HCT116 (cell line): ENCODE measurements at regions not wholly inside any gene's neighbourhood (a gene's known extent, or its start where the extent isn't known, plus 50 kb on each side); places are given as distances from the start of the nearest gene placed in this dataset.

Experiments used
- ATAC-seq: fragments of 200-7000 bp; cut with Tn5 transposase; 2 replicates; pipeline ENCODE4 v1.9.1; 2020; ENCODE audit warnings: mild to moderate bottlenecking, moderate library complexity
- BruUV-seq: library from RNA; stranded (reverse); fragments of 400-500 nt; replicated peaks from 2 replicates; lab custom pipeline; 2021; lab: Mats Ljungman, UMichigan
- CTCF ChIA-PET: fragments of 300-600 bp; sonication (Branson Sonifier 250); formaldehyde crosslinking; loops from one replicate; lab custom pipeline; 2021; ENCODE audit warnings: antibody characterized with exemption; lab: Charles Lee
- POLR2A ChIA-PET: fragments of 300-600, 350-600 bp; sonication (Branson Sonifier 250); formaldehyde crosslinking; loops from one replicate; lab custom pipeline; 2021; ENCODE audit warnings: antibody characterized with exemption; lab: Charles Lee
- RAD21 ChIA-PET, 2 experiments: fragments of 300-600 bp; sonication (Branson Sonifier 250); formaldehyde crosslinking; loops; one replicate each; lab custom pipeline; 2023; ENCODE audit warnings: low total read pairs in 2 of 2; ENCODE audit not compliant: uncharacterized antibody in 2 of 2, unreplicated experiment in 2 of 2, low non-redundant PET in 1 of 2; lab: Charles Lee
- DNase-seq: peaks from one replicate; pipeline ENCODE4 v3.0.0-alpha.2; 2010; ENCODE audit warnings: low read depth, low spot score
- H2AFZ ChIP-seq: fragments of 200-600 bp; shearing (Covaris generic), sonication (generic); 2 replicates; pipeline ENCODE4 v1.6.1; 2017; ENCODE audit warnings: low read depth, mixed run types, mixed read lengths, antibody characterized with exemption, low read length; ENCODE audit not compliant: poor library complexity, severe bottlenecking
- H3K27ac ChIP-seq: 2 replicates; pipeline ENCODE4 v1.5.1; 2012; ENCODE audit warnings: low read depth, low read length
- H3K27me3 ChIP-seq: fragments of 200-600 bp; sonication (generic); 2 replicates; pipeline ENCODE4 v1.6.1; 2016; ENCODE audit warnings: mixed run types, low read length, mixed read lengths; ENCODE audit not compliant: insufficient read depth
- H3K36me3 ChIP-seq, 2 experiments: fragments of 200-500 bp in 1 of 2; fragments of 200-600 bp in 1 of 2; sonication (Bioruptor generic) in 1 of 2; sonication (generic) in 1 of 2; 2 replicates each; pipeline versions ENCODE4 v1.5.1 to v1.6.1; 2014 to 2016; ENCODE audit warnings: low read length in 2 of 2, inconsistent platforms in 1 of 2, mixed read lengths in 1 of 2, mixed run types in 1 of 2; ENCODE audit not compliant: insufficient read depth in 2 of 2, control insufficient read depth in 1 of 2
- H3K4me1 ChIP-seq, 2 experiments: fragments of 200-600 bp in 1 of 2; sonication (generic) in 1 of 2; 2 replicates each; pipeline versions ENCODE4 v1.5.1 to v1.6.1; 2012 to 2017; ENCODE audit warnings: low read length in 2 of 2, inconsistent platforms in 1 of 2, mild to moderate bottlenecking in 1 of 2, mixed read lengths in 1 of 2, mixed run types in 1 of 2, moderate library complexity in 1 of 2; ENCODE audit not compliant: insufficient read depth in 2 of 2, control insufficient read depth in 1 of 2
- H3K4me2 ChIP-seq: fragments of 200-600 bp; sonication (generic); 2 replicates; pipeline ENCODE4 v1.6.1; 2017; ENCODE audit warnings: mixed run types, low read length, mixed read lengths
- H3K4me3 ChIP-seq, 2 experiments: fragments of 200-600 bp in 1 of 2; sonication (generic) in 1 of 2; replicated peaks in 1 of 2; 2 replicates each; pipeline ENCODE4 v1.5.1; 2011 to 2016; ENCODE audit warnings: low read length in 2 of 2, control low read depth in 1 of 2, low read depth in 1 of 2, mild to moderate bottlenecking in 1 of 2, mixed read lengths in 1 of 2, mixed run types in 1 of 2
- H3K79me2 ChIP-seq: fragments of 200-600 bp; sonication (generic); 2 replicates; pipeline ENCODE4 v1.6.1; 2017; ENCODE audit warnings: mild to moderate bottlenecking, mixed run types, low read length, moderate library complexity, mixed read lengths; ENCODE audit not compliant: insufficient read depth
- H3K9ac ChIP-seq: fragments of 200-600 bp; sonication (generic); 2 replicates; pipeline ENCODE4 v1.6.1; 2016; ENCODE audit warnings: low read length, mixed read lengths
- H3K9me2 ChIP-seq: fragments of 200-600 bp; sonication (generic), shearing (Covaris generic); 2 replicates; pipeline ENCODE4 v1.6.1; 2017; ENCODE audit warnings: mixed run types, mild to moderate bottlenecking, moderate library complexity; ENCODE audit not compliant: insufficient read depth
- H3K9me3 ChIP-seq, 2 experiments: fragments of 200-500 bp in 1 of 2; fragments of 200-600 bp in 1 of 2; sonication (Bioruptor generic) in 1 of 2; sonication (generic) in 1 of 2; 2 replicates each; pipeline ENCODE4 v1.6.1; 2014 to 2017; ENCODE audit warnings: low read length in 2 of 2, mixed read lengths in 2 of 2, inconsistent platforms in 1 of 2, low read depth in 1 of 2, mild to moderate bottlenecking in 1 of 2, mixed run types in 1 of 2, moderate library complexity in 1 of 2; ENCODE audit not compliant: control insufficient read depth in 1 of 2, insufficient read depth in 1 of 2
- H4K20me1 ChIP-seq: fragments of 200-600 bp; sonication (generic), shearing (Covaris generic); 2 replicates; pipeline ENCODE4 v1.6.1; 2017; ENCODE audit warnings: mixed run types, mild to moderate bottlenecking, moderate library complexity; ENCODE audit not compliant: insufficient read depth
- ELF1 ChIP-seq: IDR thresholded peaks from 2 replicates; pipeline ENCODE4 v1.6.1; 2012; ENCODE audit warnings: low read depth, borderline replicate concordance
- EZH2 ChIP-seq: fragments of 200-600 bp; sonication (generic); IDR thresholded peaks from 2 replicates; pipeline ENCODE4 v1.6.1; 2017; ENCODE audit warnings: antibody characterized with exemption, mixed run types
- FOSL1 ChIP-seq: IDR thresholded peaks from 2 replicates; pipeline ENCODE4 v1.6.1; 2012; ENCODE audit warnings: low read depth
- JUND ChIP-seq: IDR thresholded peaks from 2 replicates; pipeline ENCODE4 v1.6.1; 2012
- MAX ChIP-seq: IDR thresholded peaks from 2 replicates; pipeline ENCODE4 v1.6.1; 2012
- SRF ChIP-seq: IDR thresholded peaks from 2 replicates; pipeline ENCODE4 v1.6.1; 2012; ENCODE audit warnings: low read depth
- YY1 ChIP-seq: IDR thresholded peaks from 2 replicates; pipeline ENCODE4 v1.6.1; 2011; ENCODE audit warnings: low read length, low read depth, moderate library complexity, mild to moderate bottlenecking; ENCODE audit not compliant: insufficient replicate concordance; ENCODE audit errors: extremely low read depth
- ZNF274 ChIP-seq: fragments of 200-500 bp; sonication (Bioruptor generic); IDR thresholded peaks from 2 replicates; pipeline ENCODE4 v1.6.1; 2014; ENCODE audit warnings: mild to moderate bottlenecking, low read depth, low read length, inconsistent platforms
- intact Hi-C: fragments of 100-400 bp; cut with micrococcal nuclease; formaldehyde crosslinking; loops from 2 replicates; pipeline ENCODE4 v1.10.0; 2022
- TF ChIP-seq, protein P1 (sequence below): IDR thresholded peaks from 2 replicates; pipeline ENCODE4 v1.6.1; 2012; ENCODE audit warnings: low read depth
- TF ChIP-seq, protein P2 (sequence below): IDR thresholded peaks from 2 replicates; pipeline ENCODE4 v1.6.1; 2012

DNA sequence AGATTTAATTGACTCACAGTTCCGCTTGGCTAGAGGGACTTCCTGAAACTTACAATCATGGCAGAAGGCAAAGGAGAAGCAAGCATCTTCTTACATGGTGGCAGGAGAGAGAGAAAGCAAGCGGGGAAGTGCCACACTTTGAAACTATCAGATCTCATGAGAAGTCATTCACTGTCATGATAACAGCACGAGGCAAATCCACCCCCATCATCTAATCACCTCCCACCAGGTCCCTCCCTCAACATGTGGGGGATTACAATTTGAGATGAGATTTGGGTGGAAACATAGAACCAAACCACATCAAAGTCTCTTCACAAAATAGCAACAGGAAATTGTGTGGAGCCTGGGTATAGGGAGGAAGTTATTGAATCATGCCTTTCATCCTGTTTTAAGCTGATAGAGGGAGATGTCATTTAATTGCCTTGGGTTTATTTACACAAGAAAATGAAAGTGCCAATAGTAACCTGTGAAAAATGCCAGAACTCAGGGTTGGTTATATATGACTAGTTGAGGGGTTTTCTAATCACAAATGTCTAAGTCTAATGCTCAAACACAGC, 624.8 kb upstream of the LMCD1 start (continued):
- TF ChIP-seq, protein P1, sequence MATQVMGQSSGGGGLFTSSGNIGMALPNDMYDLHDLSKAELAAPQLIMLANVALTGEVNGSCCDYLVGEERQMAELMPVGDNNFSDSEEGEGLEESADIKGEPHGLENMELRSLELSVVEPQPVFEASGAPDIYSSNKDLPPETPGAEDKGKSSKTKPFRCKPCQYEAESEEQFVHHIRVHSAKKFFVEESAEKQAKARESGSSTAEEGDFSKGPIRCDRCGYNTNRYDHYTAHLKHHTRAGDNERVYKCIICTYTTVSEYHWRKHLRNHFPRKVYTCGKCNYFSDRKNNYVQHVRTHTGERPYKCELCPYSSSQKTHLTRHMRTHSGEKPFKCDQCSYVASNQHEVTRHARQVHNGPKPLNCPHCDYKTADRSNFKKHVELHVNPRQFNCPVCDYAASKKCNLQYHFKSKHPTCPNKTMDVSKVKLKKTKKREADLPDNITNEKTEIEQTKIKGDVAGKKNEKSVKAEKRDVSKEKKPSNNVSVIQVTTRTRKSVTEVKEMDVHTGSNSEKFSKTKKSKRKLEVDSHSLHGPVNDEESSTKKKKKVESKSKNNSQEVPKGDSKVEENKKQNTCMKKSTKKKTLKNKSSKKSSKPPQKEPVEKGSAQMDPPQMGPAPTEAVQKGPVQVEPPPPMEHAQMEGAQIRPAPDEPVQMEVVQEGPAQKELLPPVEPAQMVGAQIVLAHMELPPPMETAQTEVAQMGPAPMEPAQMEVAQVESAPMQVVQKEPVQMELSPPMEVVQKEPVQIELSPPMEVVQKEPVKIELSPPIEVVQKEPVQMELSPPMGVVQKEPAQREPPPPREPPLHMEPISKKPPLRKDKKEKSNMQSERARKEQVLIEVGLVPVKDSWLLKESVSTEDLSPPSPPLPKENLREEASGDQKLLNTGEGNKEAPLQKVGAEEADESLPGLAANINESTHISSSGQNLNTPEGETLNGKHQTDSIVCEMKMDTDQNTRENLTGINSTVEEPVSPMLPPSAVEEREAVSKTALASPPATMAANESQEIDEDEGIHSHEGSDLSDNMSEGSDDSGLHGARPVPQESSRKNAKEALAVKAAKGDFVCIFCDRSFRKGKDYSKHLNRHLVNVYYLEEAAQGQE, result no peak
- TF ChIP-seq, protein P2, sequence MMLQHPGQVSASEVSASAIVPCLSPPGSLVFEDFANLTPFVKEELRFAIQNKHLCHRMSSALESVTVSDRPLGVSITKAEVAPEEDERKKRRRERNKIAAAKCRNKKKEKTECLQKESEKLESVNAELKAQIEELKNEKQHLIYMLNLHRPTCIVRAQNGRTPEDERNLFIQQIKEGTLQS, result no peak
- TF ChIP-seq MAX (peak; percentile 84), YY1 (no peak), EZH2 (no peak)

DNA sequence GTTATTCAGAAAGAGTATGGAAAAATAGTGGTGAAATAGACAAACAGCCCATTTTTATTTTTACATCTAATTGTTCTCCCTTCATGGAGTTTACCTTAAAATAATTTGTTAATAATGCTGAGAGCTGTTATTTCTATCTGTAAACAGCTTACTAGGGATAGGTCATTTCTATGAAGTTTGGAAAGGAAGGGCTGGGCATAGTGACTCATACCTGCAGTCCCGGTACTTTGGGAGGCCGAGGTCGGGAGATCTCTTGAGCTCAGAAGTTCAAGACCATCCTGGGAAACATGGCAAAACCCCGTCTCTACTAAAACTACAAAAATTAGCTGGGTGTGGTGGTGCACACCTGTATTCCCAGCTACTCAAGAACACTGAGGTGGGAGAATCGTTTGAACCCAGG, 624.3 kb upstream of the LMCD1 start:
- DNase-seq (peak; percentile 59), ATAC-seq (peak; percentile 65)
- Histone ChIP-seq H3K27me3 (no peaks in the 10 kb centered on the region), H3K9me3 (0 out of 4 replicates have a peak, but pooled peaks cover 0 to 6% of the 10 kb centered on the region in 2 experiments), H3K4me2 (peak overlapping the region; percentile 67), H3K4me3 (peak overlapping the region in 1 of 2 experiments; percentile 32; a peak in 2 of 4 replicates), H4K20me1 (no peaks in the 10 kb centered on the region), H3K9me2 (no peaks in the 10 kb centered on the region), H3K79me2 (no peaks in the 10 kb centered on the region), H3K27ac (peak overlapping the region; percentile 97), H2AFZ (no peak overlapping the region), H3K4me1 (peaks cover 62 to 78% of the 10 kb centered on the region in 2 experiments), H3K36me3 (peaks cover 0 to 10% of the 10 kb centered on the region in 2 experiments; a peak in 1 of 4 replicates), H3K9ac (peak overlapping the region; percentile 44)
- RAD21 ChIA-PET, result interaction anchor here in 1 of 2 experiments (0.9 kb wide), 1 partner anchor 77 kb away, joined by 3 read pairs; no protein-coding TSS in a partner anchor
- CTCF ChIA-PET, result interaction anchor here (1.4 kb wide), 1 partner anchor 77 kb away, joined by 5 read pairs; no protein-coding TSS in a partner anchor
- POLR2A ChIA-PET, result interaction anchor here (1.0 kb wide), 1 partner anchor 10 kb away, joined by 3 read pairs; no protein-coding TSS in a partner anchor
- TF ChIP-seq SRF (no peak), JUND (no peak), FOSL1 (no peak), ELF1 (no peak), ZNF274 (no peak)
- BruUV-seq, result TSS peak; percentile 78
- intact Hi-C loops, result loop anchor here (5.0 kb wide), 1 partner anchor 370 kb away; no protein-coding TSS in a partner anchor
